Liver (tissue), 7 donors: ENCODE measurements at regions not wholly inside any gene's neighbourhood (a gene's known extent, or its start where the extent isn't known, plus 50 kb on each side); places are given as distances from the start of the nearest gene placed in this dataset.

Source experiments
- DNase-seq: peaks from one replicate; pipeline ENCODE4 v3.0.0-alpha.2; 2017; ENCODE audit warnings: low spot score
- H3K27ac ChIP-seq, 2 donors: one replicate each; pipeline ENCODE4 v1.7.0; 2013; ENCODE audit warnings: inconsistent platforms in 2 of 2, low read length in 2 of 2, control low read depth in 1 of 2, low read depth in 1 of 2, mild to moderate bottlenecking in 1 of 2
- H3K27me3 ChIP-seq, 4 donors: one replicate each; pipeline versions ENCODE4 v1.6.1 to v1.7.0; 2013; ENCODE audit warnings: low read length in 3 of 4, inconsistent platforms in 1 of 4, mild to moderate bottlenecking in 1 of 4, moderate library complexity in 1 of 4; ENCODE audit not compliant: control insufficient read depth in 4 of 4, insufficient read depth in 4 of 4
- H3K36me3 ChIP-seq, 4 donors: one replicate each; pipeline versions ENCODE4 v1.6.1 to v1.7.0; 2013; ENCODE audit warnings: low read length in 3 of 4, mild to moderate bottlenecking in 3 of 4, low read depth in 1 of 4, moderate library complexity in 1 of 4; ENCODE audit not compliant: control insufficient read depth in 4 of 4, insufficient read depth in 3 of 4
- H3K4me1 ChIP-seq, 4 donors: one replicate each; pipeline versions ENCODE4 v1.6.1 to v1.7.0; 2013; ENCODE audit warnings: low read length in 3 of 4, mild to moderate bottlenecking in 3 of 4, moderate library complexity in 1 of 4; ENCODE audit not compliant: control insufficient read depth in 4 of 4, insufficient read depth in 4 of 4
- H3K4me3 ChIP-seq, 3 donors: one replicate each; pipeline versions ENCODE4 v1.6.1 to v1.7.0; 2013; ENCODE audit warnings: low read length in 3 of 3, control low read depth in 1 of 3, low read depth in 1 of 3, mild to moderate bottlenecking in 1 of 3
- H3K9ac ChIP-seq, 2 donors: one replicate each; pipeline ENCODE4 v1.7.0; 2013; ENCODE audit warnings: low read length in 2 of 2, mild to moderate bottlenecking in 2 of 2, moderate library complexity in 2 of 2, control low read depth in 1 of 2, low read depth in 1 of 2
- H3K9me3 ChIP-seq, 4 donors: one replicate each; pipeline versions ENCODE4 v1.6.1 to v1.7.0; 2013; ENCODE audit warnings: low read length in 3 of 4; ENCODE audit not compliant: control insufficient read depth in 4 of 4
- ATF3 ChIP-seq: IDR thresholded peaks from 2 replicates; pipeline ENCODE4 v1.6.1; 2016; ENCODE audit warnings: antibody characterized with exemption
- EGR1 ChIP-seq, 2 donors: IDR thresholded peaks; 2 replicates each; pipeline ENCODE4 v1.6.1; 2016 to 2018; ENCODE audit warnings: antibody characterized with exemption in 2 of 2, low read depth in 2 of 2
- FOXA1 ChIP-seq: IDR thresholded peaks from 2 replicates; pipeline ENCODE4 v1.6.1; 2016; ENCODE audit warnings: antibody characterized with exemption
- FOXA2 ChIP-seq: IDR thresholded peaks from 2 replicates; pipeline ENCODE4 v1.6.1; 2016; ENCODE audit warnings: antibody characterized with exemption
- GABPA ChIP-seq, 2 donors: IDR thresholded peaks in 1 of 2; conservative IDR thresholded peaks in 1 of 2; 2 replicates each; pipeline ENCODE4 v1.6.1; 2016; ENCODE audit warnings: antibody characterized with exemption in 2 of 2, mild to moderate bottlenecking in 1 of 2, moderate library complexity in 1 of 2
- HNF4A ChIP-seq, 2 donors: conservative IDR thresholded peaks; 2 replicates each; pipeline ENCODE4 v1.6.1; 2016; ENCODE audit warnings: antibody characterized with exemption in 2 of 2, mild to moderate bottlenecking in 2 of 2
- HNF4G ChIP-seq: IDR thresholded peaks from 2 replicates; pipeline ENCODE4 v1.6.1; 2016; ENCODE audit warnings: antibody characterized with exemption
- JUND ChIP-seq, 2 donors: IDR thresholded peaks; 2 replicates each; pipeline ENCODE4 v1.6.1; 2016; ENCODE audit warnings: antibody characterized with exemption in 2 of 2
- REST ChIP-seq: IDR thresholded peaks from 2 replicates; pipeline ENCODE4 v1.6.1; 2016; ENCODE audit warnings: antibody characterized with exemption, mild to moderate bottlenecking
- RXRA ChIP-seq, 2 donors: IDR thresholded peaks; 2 replicates each; pipeline ENCODE4 v1.6.1; 2017 to 2018; ENCODE audit warnings: antibody characterized with exemption in 2 of 2, mild to moderate bottlenecking in 1 of 2
- SP1 ChIP-seq: IDR thresholded peaks from 2 replicates; pipeline ENCODE4 v1.6.1; 2018; ENCODE audit warnings: antibody characterized with exemption, mild to moderate bottlenecking
- TAF1 ChIP-seq: conservative IDR thresholded peaks from 2 replicates; pipeline ENCODE4 v1.6.1; 2016; ENCODE audit warnings: antibody characterized with exemption, mild to moderate bottlenecking
- YY1 ChIP-seq: IDR thresholded peaks from 2 replicates; pipeline ENCODE4 v1.6.1; 2016; ENCODE audit warnings: antibody characterized with exemption, mild to moderate bottlenecking
- ZBTB33 ChIP-seq: IDR thresholded peaks from 2 replicates; pipeline ENCODE4 v1.6.1; 2016; ENCODE audit warnings: antibody characterized with exemption
- WGBS: extraction: QIAGEN DNeasy Blood & Tissue Kit; methylation state at CpG from one replicate; pipeline ENCODE4 v1.1.7; 2013; 5-methylcytosine and 5-hydroxymethylcytosine counted together
- donor health status: healthy.
- donor health status: healthy.
- donor health status: healthy.
- donor health status: healthy.

GRCh38 chr17:6348891-6349290, 86.0 kb downstream of the AIPL1 start:
- H3K9me3 ChIP-seq, result no peaks in the 10 kb centered on the region
- no peaks in the 10 kb centered on the region for H3K4me1 ChIP-seq
- no peak for TF ChIP-seq RXRA (IDR thresholded peaks at IDR 0.05)
- TF ChIP-seq EGR1 (IDR thresholded peaks at IDR 0.05; ENCODE audit: low read depth in 2 of 2), result no peak
- TF ChIP-seq JUND (IDR thresholded peaks at IDR 0.05), result no peak
- TF ChIP-seq YY1, result no peak
- DNase-seq, result no peak
- WGBS, result 81% methylated on average over 9 of the region's 9 CpGs
- H3K9ac ChIP-seq, result no peak overlapping the region
- H3K4me3 ChIP-seq, result no peak overlapping the region
- H3K27ac ChIP-seq, result no peak overlapping the region
- no peaks in the 10 kb centered on the region for H3K36me3 ChIP-seq
- H3K27me3 ChIP-seq, result peaks cover 0 to 8% (median 2%) of the 10 kb centered on the region in 4 donors

- Histone ChIP-seq H3K36me3 (no peaks in the 10 kb centered on the region), H3K9me3 (no peaks in the 10 kb centered on the region), H3K9ac (no peak overlapping the region), H3K27ac (no peak overlapping the region), H3K4me3 (no peak overlapping the region), H3K4me1 (no peaks in the 10 kb centered on the region), H3K27me3 (peaks cover 0 to 8% (median under 1%) of the 10 kb centered on the region in 4 donors)
- TF ChIP-seq FOXA2 (no peak), RXRA (IDR thresholded peaks at IDR 0.05) (no peak), YY1 (no peak), REST (no peak), JUND (IDR thresholded peaks at IDR 0.05) (no peak), FOXA1 (no peak), HNF4G (no peak), SP1 (no peak), HNF4A (conservative IDR thresholded peaks at IDR 0.05) (no peak)
- DNase-seq, result peak; percentile 16
- WGBS, result 75% methylated on average over 4 of the region's 4 CpGs
Measured at GRCh38 chr17:6347776-6348175, 87.1 kb downstream of the AIPL1 start.

GRCh38 chr17:6346986-6347385, 87.9 kb downstream of the AIPL1 start:
- Histone ChIP-seq H3K27me3 (peaks cover 0 to 8% (median under 1%) of the 10 kb centered on the region in 4 donors), H3K36me3 (no peaks in the 10 kb centered on the region), H3K27ac (no peak overlapping the region), H3K4me1 (no peaks in the 10 kb centered on the region), H3K9me3 (no peaks in the 10 kb centered on the region), H3K9ac (no peak overlapping the region), H3K4me3 (no peak overlapping the region)
- TF ChIP-seq HNF4G, result no peak
- TF ChIP-seq REST, result no peak
- TF ChIP-seq FOXA1, result no peak
- no peak for TF ChIP-seq EGR1 (IDR thresholded peaks at IDR 0.05; ENCODE audit: low read depth in 2 of 2)
- TF ChIP-seq TAF1, result no peak
- TF ChIP-seq GABPA (IDR thresholded peaks at IDR 0.05 in 1 of 2, conservative IDR thresholded peaks at IDR 0.05 in 1 of 2), result no peak
- TF ChIP-seq FOXA2, result no peak
- no peak for TF ChIP-seq ZBTB33
- no peak for TF ChIP-seq ATF3
- peak; percentile 19 for DNase-seq
- 87% methylated on average over 2 of the region's 2 CpGs for WGBS
